NCI-H1694 (cell line): ENCODE measurements at regions not wholly inside any gene's neighbourhood (a gene's known extent, or its start where the extent isn't known, plus 50 kb on each side); places are given as distances from the start of the nearest gene placed in this dataset.
"Not testable (repeated sequence)": the region's sequence is repeated elsewhere in the genome, so short reads cannot be mapped to it uniquely, and the experiment has no call there.

ENCODE experiments used
- DNase-seq: peaks from one replicate; lab custom pipeline; 2025; lab: John Stamatoyannopoulos, UW

- no peak for DNase-seq
Measured at GRCh38 chr21:19995253-19995652, 1003.0 kb upstream of the NCAM2 start.

GRCh38 chr21:19998453-19998852 is 999.8 kb upstream of the NCAM2 start:
- DNase-seq = no peak

GRCh38 chr21:19999369-20000272 is 998.6 kb upstream of the NCAM2 start:
- DNase-seq = no peak

GRCh38 chr21:20004367-20004766 is 993.8 kb upstream of the NCAM2 start:
- DNase-seq = no peak

- no peak for DNase-seq
Measured at GRCh38 chr21:20010691-20011200, 987.5 kb upstream of the NCAM2 start.

GRCh38 chr21:20013851-20014250 is 984.4 kb upstream of the NCAM2 start:
- DNase-seq = no peak

GRCh38 chr21:20016435-20017005 is 981.7 kb upstream of the NCAM2 start:
- no peak for DNase-seq

GRCh38 chr21:20020026-20020425 is 978.2 kb upstream of the NCAM2 start:
- no peak for DNase-seq

- DNase-seq = no peak
Measured at GRCh38 chr21:20023193-20023592, 975.0 kb upstream of the NCAM2 start.

- no peak for DNase-seq
Measured at GRCh38 chr21:20024741-20025140, 973.5 kb upstream of the NCAM2 start.

GRCh38 chr21:20026543-20026942 is 971.7 kb upstream of the NCAM2 start:
- no peak for DNase-seq

- DNase-seq = no peak
Measured at GRCh38 chr21:20030390-20030789, 967.8 kb upstream of the NCAM2 start.

GRCh38 chr21:20031807-20032206 is 966.4 kb upstream of the NCAM2 start:
- DNase-seq = no peak

GRCh38 chr21:20040768-20041167 is 957.4 kb upstream of the NCAM2 start:
- no peak for DNase-seq

- DNase-seq = no peak
Measured at GRCh38 chr21:20045197-20045596, 953.0 kb upstream of the NCAM2 start.

- not testable (repeated sequence) for DNase-seq
Measured at GRCh38 chr21:20048130-20048837, 949.9 kb upstream of the NCAM2 start.

GRCh38 chr21:20083336-20083735 is 914.9 kb upstream of the NCAM2 start:
- DNase-seq = no peak

- DNase-seq = no peak
Measured at GRCh38 chr21:20083925-20084324, 914.3 kb upstream of the NCAM2 start.

GRCh38 chr21:20086508-20086907 is 911.7 kb upstream of the NCAM2 start:
- no peak for DNase-seq

- no peak for DNase-seq
Measured at GRCh38 chr21:20106368-20106767, 891.8 kb upstream of the NCAM2 start.

- DNase-seq = no peak
Measured at GRCh38 chr21:20108016-20108415, 890.2 kb upstream of the NCAM2 start.

GRCh38 chr21:20108976-20109540 is 889.2 kb upstream of the NCAM2 start:
- no peak for DNase-seq
